ENCODE measurements at regions not wholly inside any gene's neighbourhood (a gene's known extent, or its start where the extent isn't known, plus 50 kb on each side); places are given as distances from the start of the nearest gene placed in this dataset.

- Histone ChIP-seq H3K27me3 (no peaks in the 10 kb centered on the region), H3K36me3 (no peaks in the 10 kb centered on the region), H3K4me3 (ENCODE audit: low read depth in 1 of 2, low read length in 1 of 2) (no peak overlapping the region), H3K4me1 (ENCODE audit: control insufficient read depth in 1 of 2, insufficient read depth in 1 of 2, low read depth in 1 of 2, low read length in 1 of 2) (no peaks in the 10 kb centered on the region), H3K27ac (no peak overlapping the region), H3K9me3 (no peaks in the 10 kb centered on the region)
- TF ChIP-seq, protein P1, sequence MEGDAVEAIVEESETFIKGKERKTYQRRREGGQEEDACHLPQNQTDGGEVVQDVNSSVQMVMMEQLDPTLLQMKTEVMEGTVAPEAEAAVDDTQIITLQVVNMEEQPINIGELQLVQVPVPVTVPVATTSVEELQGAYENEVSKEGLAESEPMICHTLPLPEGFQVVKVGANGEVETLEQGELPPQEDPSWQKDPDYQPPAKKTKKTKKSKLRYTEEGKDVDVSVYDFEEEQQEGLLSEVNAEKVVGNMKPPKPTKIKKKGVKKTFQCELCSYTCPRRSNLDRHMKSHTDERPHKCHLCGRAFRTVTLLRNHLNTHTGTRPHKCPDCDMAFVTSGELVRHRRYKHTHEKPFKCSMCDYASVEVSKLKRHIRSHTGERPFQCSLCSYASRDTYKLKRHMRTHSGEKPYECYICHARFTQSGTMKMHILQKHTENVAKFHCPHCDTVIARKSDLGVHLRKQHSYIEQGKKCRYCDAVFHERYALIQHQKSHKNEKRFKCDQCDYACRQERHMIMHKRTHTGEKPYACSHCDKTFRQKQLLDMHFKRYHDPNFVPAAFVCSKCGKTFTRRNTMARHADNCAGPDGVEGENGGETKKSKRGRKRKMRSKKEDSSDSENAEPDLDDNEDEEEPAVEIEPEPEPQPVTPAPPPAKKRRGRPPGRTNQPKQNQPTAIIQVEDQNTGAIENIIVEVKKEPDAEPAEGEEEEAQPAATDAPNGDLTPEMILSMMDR (IDR thresholded peaks at IDR 0.05), result no peak
Observed at GRCh38 chr12:93979189-93979588, 169.2 kb upstream of the PLXNC1 start.

GRCh38 chr12:93980711-93981110 is 167.7 kb upstream of the PLXNC1 start:
- no peaks in the 10 kb centered on the region for H3K36me3 ChIP-seq
- TF ChIP-seq, protein P1 (IDR thresholded peaks at IDR 0.05), result no peak
- no peaks in the 10 kb centered on the region for H3K9me3 ChIP-seq
- H3K4me1 ChIP-seq (ENCODE audit: control insufficient read depth in 1 of 2, insufficient read depth in 1 of 2, low read depth in 1 of 2, low read length in 1 of 2), result no peaks in the 10 kb centered on the region
- H3K4me3 ChIP-seq (ENCODE audit: low read depth in 1 of 2, low read length in 1 of 2), result no peak overlapping the region
- no peak overlapping the region for H3K27ac ChIP-seq
- H3K27me3 ChIP-seq, result no peaks in the 10 kb centered on the region

- TF ChIP-seq, protein P1 (IDR thresholded peaks at IDR 0.05), result no peak
- Histone ChIP-seq H3K9me3 (no peaks in the 10 kb centered on the region), H3K27ac (no peak overlapping the region), H3K4me3 (ENCODE audit: low read depth in 1 of 2, low read length in 1 of 2) (no peak overlapping the region), H3K27me3 (no peaks in the 10 kb centered on the region), H3K36me3 (no peaks in the 10 kb centered on the region), H3K4me1 (ENCODE audit: control insufficient read depth in 1 of 2, insufficient read depth in 1 of 2, low read depth in 1 of 2, low read length in 1 of 2) (no peaks in the 10 kb centered on the region)
Observed at GRCh38 chr12:93981411-93981810, 167.0 kb upstream of the PLXNC1 start.

GRCh38 chr12:93982771-93983315 is 165.5 kb upstream of the PLXNC1 start:
- TF ChIP-seq, protein P1 (IDR thresholded peaks at IDR 0.05), result no peak
- Histone ChIP-seq H3K36me3 (no peaks in the 10 kb centered on the region), H3K4me3 (ENCODE audit: low read depth in 1 of 2, low read length in 1 of 2) (no peak overlapping the region), H3K9me3 (no peaks in the 10 kb centered on the region), H3K27me3 (no peaks in the 10 kb centered on the region), H3K27ac (no peak overlapping the region), H3K4me1 (ENCODE audit: control insufficient read depth in 1 of 2, insufficient read depth in 1 of 2, low read depth in 1 of 2, low read length in 1 of 2) (no peaks in the 10 kb centered on the region)

- no peaks in the 10 kb centered on the region for H3K9me3 ChIP-seq
- H3K36me3 ChIP-seq, result no peaks in the 10 kb centered on the region
- H3K27me3 ChIP-seq, result no peaks in the 10 kb centered on the region
- no peak overlapping the region for H3K27ac ChIP-seq
- no peak overlapping the region for H3K4me3 ChIP-seq (ENCODE audit: low read depth in 1 of 2, low read length in 1 of 2)
- H3K4me1 ChIP-seq (ENCODE audit: control insufficient read depth in 1 of 2, insufficient read depth in 1 of 2, low read depth in 1 of 2, low read length in 1 of 2), result no peaks in the 10 kb centered on the region
- TF ChIP-seq, protein P1 (IDR thresholded peaks at IDR 0.05), result no peak
Observed at GRCh38 chr12:93984005-93984404, 164.4 kb upstream of the PLXNC1 start.

- no peaks in the 10 kb centered on the region for H3K27me3 ChIP-seq
- TF ChIP-seq, protein P1 (IDR thresholded peaks at IDR 0.05), result no peak
- no peak overlapping the region for H3K4me3 ChIP-seq (ENCODE audit: low read depth in 1 of 2, low read length in 1 of 2)
- H3K9me3 ChIP-seq, result no peaks in the 10 kb centered on the region
- no peak overlapping the region for H3K27ac ChIP-seq
- no peaks in the 10 kb centered on the region for H3K36me3 ChIP-seq
- no peaks in the 10 kb centered on the region for H3K4me1 ChIP-seq (ENCODE audit: control insufficient read depth in 1 of 2, insufficient read depth in 1 of 2, low read depth in 1 of 2, low read length in 1 of 2)
Observed at GRCh38 chr12:93989949-93990348, 158.4 kb upstream of the PLXNC1 start.

Data from neutrophil (primary cell).